Panc1 (cell line): ENCODE measurements at regions not wholly inside any gene's neighbourhood (a gene's known extent, or its start where the extent isn't known, plus 50 kb on each side); places are given as distances from the start of the nearest gene placed in this dataset.

ENCODE experiments used
- ATAC-seq: fragments of 200-7000 bp; cut with Tn5 transposase; 2 replicates; pipeline ENCODE4 v1.9.1; 2020; ENCODE audit warnings: mild to moderate bottlenecking, moderate library complexity
- BruUV-seq: library from RNA; stranded (reverse); fragments of 400-500 nt; replicated peaks from 2 replicates; lab custom pipeline; 2021; lab: Mats Ljungman, UMichigan
- CTCF ChIA-PET: fragments of 300-600 bp; sonication (Branson Sonifier 250); formaldehyde crosslinking; loops from one replicate; lab custom pipeline; 2022; ENCODE audit warnings: antibody characterized with exemption; lab: Charles Lee
- POLR2A ChIA-PET: fragments of 300-600 bp; sonication (Branson Sonifier 250); formaldehyde crosslinking; loops from one replicate; lab custom pipeline; 2022; ENCODE audit warnings: antibody characterized with exemption; lab: Charles Lee
- DNase-seq: peaks from one replicate; pipeline ENCODE4 v3.0.0-alpha.2; 2010; ENCODE audit warnings: low read depth, low spot score
- H3K27ac ChIP-seq: 2 replicates; pipeline ENCODE4 v1.5.1; 2011; ENCODE audit warnings: mild to moderate bottlenecking, low read length, inconsistent platforms
- H3K27me3 ChIP-seq: fragments of 200-500 bp; sonication (Bioruptor generic); 2 replicates; pipeline ENCODE4 v1.6.0; 2014; ENCODE audit warnings: low read length, inconsistent platforms; ENCODE audit not compliant: control insufficient read depth, insufficient read depth
- H3K36me3 ChIP-seq: fragments of 200-500 bp; sonication (Bioruptor generic); 2 replicates; pipeline ENCODE4 v1.5.1; 2014; ENCODE audit warnings: inconsistent platforms, mild to moderate bottlenecking, low read length, moderate library complexity; ENCODE audit not compliant: control insufficient read depth, insufficient read depth
- H3K4me1 ChIP-seq: 2 replicates; pipeline ENCODE4 v1.5.1; 2011; ENCODE audit warnings: inconsistent platforms, mild to moderate bottlenecking, low read length, moderate library complexity; ENCODE audit not compliant: control insufficient read depth, insufficient read depth
- H3K4me3 ChIP-seq, 2 experiments: 2 replicates each; pipeline ENCODE4 v1.5.1; 2011 to 2012; ENCODE audit warnings: low read depth in 2 of 2, low read length in 2 of 2, mild to moderate bottlenecking in 2 of 2, inconsistent platforms in 1 of 2, moderate library complexity in 1 of 2
- H3K9me3 ChIP-seq: fragments of 200-500 bp; sonication (Bioruptor generic); 2 replicates; pipeline ENCODE4 v1.5.1; 2014; ENCODE audit warnings: low read depth, mild to moderate bottlenecking, inconsistent platforms, low read length, moderate library complexity; ENCODE audit not compliant: control insufficient read depth, insufficient read depth
- POLR2AphosphoS5 ChIP-seq: IDR thresholded peaks from 2 replicates; pipeline ENCODE4 v1.6.1; 2012; ENCODE audit warnings: mild to moderate bottlenecking, low read depth, low read length, moderate library complexity
- SIN3A ChIP-seq: IDR thresholded peaks from 2 replicates; pipeline ENCODE4 v1.6.1; 2012; ENCODE audit warnings: low read depth, mild to moderate bottlenecking, low read length, moderate library complexity, borderline replicate concordance; ENCODE audit not compliant: insufficient read depth
- TCF7L2 ChIP-seq: IDR thresholded peaks from 2 replicates; pipeline ENCODE4 v1.6.1; 2011; ENCODE audit warnings: mild to moderate bottlenecking, low read depth, low read length, inconsistent platforms
- in situ Hi-C: cut with HindIII; loops from 2 replicates; pipeline ENCODE4 v1.10.0; 2016; ENCODE audit warnings: low sequenced_read_pairs, low pct_unique_long_range_greater_than_20kb
- intact Hi-C: fragments of 100-400 bp; cut with micrococcal nuclease; formaldehyde crosslinking; loops from one replicate; pipeline ENCODE4 v1.10.0; 2022; ENCODE audit not compliant: unreplicated experiment
- TF ChIP-seq, protein P1 (sequence below): fragments of 450-650 bp; IDR thresholded peaks from 2 replicates; pipeline ENCODE4 v1.5.1; 2017; ENCODE audit warnings: mild to moderate bottlenecking
- TF ChIP-seq, protein P2 (sequence below), 2 experiments: IDR thresholded peaks; 2 replicates each; pipeline ENCODE4 v1.6.1; 2011 to 2012; ENCODE audit warnings: low read depth in 2 of 2, control low read depth in 1 of 2, low read length in 1 of 2, mild to moderate bottlenecking in 1 of 2, moderate library complexity in 1 of 2; ENCODE audit not compliant: insufficient read depth in 1 of 2

DNA sequence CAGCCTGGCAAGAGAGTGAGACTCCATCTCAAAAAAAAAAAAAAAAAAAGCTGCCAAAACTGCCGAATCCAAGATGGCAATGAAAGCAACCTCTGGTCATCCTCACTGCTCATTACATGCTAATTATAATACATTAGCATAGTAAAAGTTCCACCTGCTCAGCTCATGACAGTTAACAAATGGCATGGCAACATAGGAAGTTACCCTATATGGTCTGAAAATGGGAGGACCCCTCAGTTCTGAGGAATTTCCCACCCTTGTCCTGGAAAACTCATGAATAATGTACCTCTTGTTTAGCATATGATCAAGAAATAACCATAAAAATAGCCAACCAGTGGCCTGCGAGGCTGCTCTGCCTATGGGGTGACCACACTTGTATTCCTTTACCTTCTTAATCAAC is 93.1 kb upstream of the PGBD5 start:
- H3K9me3 ChIP-seq: no peaks in the 10 kb centered on the region
- no peaks in the 10 kb centered on the region for H3K4me1 ChIP-seq
- no peak for ATAC-seq
- TF ChIP-seq, protein P1, sequence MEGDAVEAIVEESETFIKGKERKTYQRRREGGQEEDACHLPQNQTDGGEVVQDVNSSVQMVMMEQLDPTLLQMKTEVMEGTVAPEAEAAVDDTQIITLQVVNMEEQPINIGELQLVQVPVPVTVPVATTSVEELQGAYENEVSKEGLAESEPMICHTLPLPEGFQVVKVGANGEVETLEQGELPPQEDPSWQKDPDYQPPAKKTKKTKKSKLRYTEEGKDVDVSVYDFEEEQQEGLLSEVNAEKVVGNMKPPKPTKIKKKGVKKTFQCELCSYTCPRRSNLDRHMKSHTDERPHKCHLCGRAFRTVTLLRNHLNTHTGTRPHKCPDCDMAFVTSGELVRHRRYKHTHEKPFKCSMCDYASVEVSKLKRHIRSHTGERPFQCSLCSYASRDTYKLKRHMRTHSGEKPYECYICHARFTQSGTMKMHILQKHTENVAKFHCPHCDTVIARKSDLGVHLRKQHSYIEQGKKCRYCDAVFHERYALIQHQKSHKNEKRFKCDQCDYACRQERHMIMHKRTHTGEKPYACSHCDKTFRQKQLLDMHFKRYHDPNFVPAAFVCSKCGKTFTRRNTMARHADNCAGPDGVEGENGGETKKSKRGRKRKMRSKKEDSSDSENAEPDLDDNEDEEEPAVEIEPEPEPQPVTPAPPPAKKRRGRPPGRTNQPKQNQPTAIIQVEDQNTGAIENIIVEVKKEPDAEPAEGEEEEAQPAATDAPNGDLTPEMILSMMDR: no peak
- TF ChIP-seq POLR2AphosphoS5 (no peak), SIN3A (no peak), TCF7L2 (no peak)
- TF ChIP-seq, protein P2, sequence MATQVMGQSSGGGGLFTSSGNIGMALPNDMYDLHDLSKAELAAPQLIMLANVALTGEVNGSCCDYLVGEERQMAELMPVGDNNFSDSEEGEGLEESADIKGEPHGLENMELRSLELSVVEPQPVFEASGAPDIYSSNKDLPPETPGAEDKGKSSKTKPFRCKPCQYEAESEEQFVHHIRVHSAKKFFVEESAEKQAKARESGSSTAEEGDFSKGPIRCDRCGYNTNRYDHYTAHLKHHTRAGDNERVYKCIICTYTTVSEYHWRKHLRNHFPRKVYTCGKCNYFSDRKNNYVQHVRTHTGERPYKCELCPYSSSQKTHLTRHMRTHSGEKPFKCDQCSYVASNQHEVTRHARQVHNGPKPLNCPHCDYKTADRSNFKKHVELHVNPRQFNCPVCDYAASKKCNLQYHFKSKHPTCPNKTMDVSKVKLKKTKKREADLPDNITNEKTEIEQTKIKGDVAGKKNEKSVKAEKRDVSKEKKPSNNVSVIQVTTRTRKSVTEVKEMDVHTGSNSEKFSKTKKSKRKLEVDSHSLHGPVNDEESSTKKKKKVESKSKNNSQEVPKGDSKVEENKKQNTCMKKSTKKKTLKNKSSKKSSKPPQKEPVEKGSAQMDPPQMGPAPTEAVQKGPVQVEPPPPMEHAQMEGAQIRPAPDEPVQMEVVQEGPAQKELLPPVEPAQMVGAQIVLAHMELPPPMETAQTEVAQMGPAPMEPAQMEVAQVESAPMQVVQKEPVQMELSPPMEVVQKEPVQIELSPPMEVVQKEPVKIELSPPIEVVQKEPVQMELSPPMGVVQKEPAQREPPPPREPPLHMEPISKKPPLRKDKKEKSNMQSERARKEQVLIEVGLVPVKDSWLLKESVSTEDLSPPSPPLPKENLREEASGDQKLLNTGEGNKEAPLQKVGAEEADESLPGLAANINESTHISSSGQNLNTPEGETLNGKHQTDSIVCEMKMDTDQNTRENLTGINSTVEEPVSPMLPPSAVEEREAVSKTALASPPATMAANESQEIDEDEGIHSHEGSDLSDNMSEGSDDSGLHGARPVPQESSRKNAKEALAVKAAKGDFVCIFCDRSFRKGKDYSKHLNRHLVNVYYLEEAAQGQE (IDR thresholded peaks at IDR 0.05; ENCODE audit: insufficient read depth in 1 of 2, low read depth in 2 of 2, low read length in 1 of 2): no peak
- in situ Hi-C loops: no loop called here
- DNase-seq: no peak
- POLR2A ChIA-PET: no interaction called here
- CTCF ChIA-PET: no interaction called here
- no peak overlapping the region for H3K27ac ChIP-seq
- no peak overlapping the region for H3K4me3 ChIP-seq
- intact Hi-C loops: no loop called here
- H3K36me3 ChIP-seq: no peaks in the 10 kb centered on the region
- BruUV-seq: no TSS peak
- peaks cover 5% of the 10 kb centered on the region for H3K27me3 ChIP-seq

GRCh38 chr1:230518511-230518910 is 92.4 kb upstream of the PGBD5 start:
- no peaks in the 10 kb centered on the region for H3K4me1 ChIP-seq
- CTCF ChIA-PET: no interaction called here
- POLR2A ChIA-PET: no interaction called here
- no TSS peak for BruUV-seq
- H3K36me3 ChIP-seq: no peaks in the 10 kb centered on the region
- TF ChIP-seq, protein P1: no peak
- TF ChIP-seq POLR2AphosphoS5 (no peak), TCF7L2 (no peak), SIN3A (no peak)
- TF ChIP-seq, protein P2 (IDR thresholded peaks at IDR 0.05; ENCODE audit: insufficient read depth in 1 of 2, low read depth in 2 of 2, low read length in 1 of 2): no peak
- intact Hi-C loops: no loop called here
- no peaks in the 10 kb centered on the region for H3K9me3 ChIP-seq
- ATAC-seq (no peak), DNase-seq (no peak)
- H3K27ac ChIP-seq: no peak overlapping the region
- no peak overlapping the region for H3K4me3 ChIP-seq
- peaks cover 5% of the 10 kb centered on the region for H3K27me3 ChIP-seq
- in situ Hi-C loops: no loop called here
